Stimulated activated naive CD4-positive, alpha-beta T cell treated with Interleukin-2 at 50 U/mL for 16 hours (primary cell): ENCODE measurements at regions not wholly inside any gene's neighbourhood (a gene's known extent, or its start where the extent isn't known, plus 50 kb on each side); places are given as distances from the start of the nearest gene placed in this dataset.
"Not testable (repeated sequence)": the region's sequence is repeated elsewhere in the genome, so short reads cannot be mapped to it uniquely, and the experiment has no call there.

ENCODE experiments used
- DNase-seq: peaks from one replicate; lab custom pipeline; 2025; lab: John Stamatoyannopoulos, UW

- not testable (repeated sequence) for DNase-seq
These were observed 57.1 kb upstream of the GMDS start for GRCh38 chr6:2302482-2302881.

GRCh38 chr6:2296781-2297180 is 51.4 kb upstream of the GMDS start:
- no peak for DNase-seq
